Stimulated activated CD4-positive, alpha-beta T cell treated with anti-CD3 and anti-CD28 coated beads, Interleukin-12 subunit alpha, Interleukin-12 subunit beta, amount 100 ng/mL, for 24 hours (primary cell): ENCODE measurements at regions not wholly inside any gene's neighbourhood (a gene's known extent, or its start where the extent isn't known, plus 50 kb on each side); places are given as distances from the start of the nearest gene placed in this dataset.
"Not testable (repeated sequence)": the region's sequence is repeated elsewhere in the genome, so short reads cannot be mapped to it uniquely, and the experiment has no call there.

ENCODE experiments used
- DNase-seq, 2 experiments: peaks; one replicate each; pipeline ENCODE4 v3.0.0-alpha.2; 2020; ENCODE audit warnings: low read depth in 2 of 2

DNA sequence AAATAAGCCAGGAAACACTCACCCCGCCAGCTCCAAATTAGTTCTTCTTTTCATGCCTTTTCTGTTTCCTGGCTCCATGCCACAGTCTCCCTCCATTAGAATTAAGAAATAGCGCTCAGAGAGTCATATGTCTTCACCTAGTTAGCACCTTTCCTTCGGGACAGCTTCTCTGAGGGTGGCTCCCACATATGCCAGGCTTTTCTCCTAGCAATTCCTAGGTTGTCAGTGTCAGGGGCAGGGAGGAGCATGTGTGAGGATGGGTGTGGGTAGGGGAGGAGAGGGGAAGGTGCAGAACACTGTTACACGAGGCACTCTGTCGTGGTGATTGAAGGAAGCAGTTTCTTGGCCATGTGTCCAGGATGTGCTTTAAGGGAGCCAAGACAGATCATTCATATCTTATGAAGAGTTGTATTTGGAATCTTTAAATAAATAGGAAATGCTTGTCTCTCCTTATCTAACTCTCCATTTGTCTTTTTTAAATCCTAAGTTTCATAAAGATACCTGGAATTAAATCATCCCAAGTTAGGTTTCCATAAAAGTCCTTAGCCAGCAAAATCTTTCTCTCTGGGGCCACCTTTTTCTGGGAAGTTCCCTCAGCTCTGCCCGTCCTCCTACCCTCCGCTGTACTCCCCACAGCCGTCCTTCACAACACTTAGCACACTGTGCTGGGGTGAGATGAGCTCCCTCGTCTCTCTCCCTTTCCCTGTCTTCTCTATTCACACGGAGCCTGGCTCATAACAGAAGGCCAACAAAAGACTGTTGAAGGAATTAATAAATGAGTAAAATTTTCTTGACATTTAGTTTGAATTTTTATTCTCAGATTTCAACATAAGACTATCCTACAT is 361.0 kb downstream of the CD83 start:
- no peak for DNase-seq

- DNase-seq = not testable (repeated sequence)
Measured at GRCh38 chr6:14481946-14482345, 364.4 kb downstream of the CD83 start.

DNA sequence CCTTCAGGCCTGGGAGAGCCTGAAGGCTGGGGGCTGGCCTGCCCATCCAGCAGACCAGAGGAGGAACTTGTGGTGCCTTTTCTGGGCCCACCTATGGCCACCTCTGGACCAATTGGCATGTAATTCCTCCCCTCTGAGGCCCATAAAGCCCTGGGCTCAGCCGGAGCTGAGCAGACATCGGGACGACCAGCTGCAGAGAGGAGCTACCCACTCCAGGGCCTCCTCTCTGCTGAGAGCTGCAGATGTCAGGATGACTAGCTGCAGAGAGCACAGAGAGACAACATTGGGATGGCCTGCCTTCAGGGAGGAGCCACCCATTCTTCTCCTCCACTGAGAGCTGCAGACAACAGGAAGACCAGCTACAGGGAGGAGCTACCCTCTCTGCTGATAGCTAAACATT is 370.1 kb downstream of the CD83 start:
- DNase-seq = no peak

DNA sequence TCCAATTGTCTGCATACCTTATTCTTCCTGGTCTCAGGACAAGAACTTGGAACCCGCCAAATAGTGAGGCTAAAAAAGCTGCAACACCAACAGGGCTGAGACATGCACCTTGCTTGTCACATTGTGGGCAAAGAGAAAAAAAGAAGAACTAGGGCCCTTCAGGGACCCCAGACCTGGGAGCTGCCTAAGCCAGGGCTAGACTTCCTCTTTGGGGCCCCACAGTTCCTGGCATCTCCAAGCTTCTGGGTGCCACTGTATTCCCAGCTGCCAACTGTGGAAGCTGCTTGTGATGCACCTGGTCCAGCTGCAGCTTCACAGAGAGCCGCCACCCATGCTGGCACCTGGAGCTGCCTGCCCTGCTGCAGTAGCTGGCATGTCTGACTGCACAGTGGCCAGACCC is 370.6 kb downstream of the CD83 start:
- DNase-seq = no peak

DNA sequence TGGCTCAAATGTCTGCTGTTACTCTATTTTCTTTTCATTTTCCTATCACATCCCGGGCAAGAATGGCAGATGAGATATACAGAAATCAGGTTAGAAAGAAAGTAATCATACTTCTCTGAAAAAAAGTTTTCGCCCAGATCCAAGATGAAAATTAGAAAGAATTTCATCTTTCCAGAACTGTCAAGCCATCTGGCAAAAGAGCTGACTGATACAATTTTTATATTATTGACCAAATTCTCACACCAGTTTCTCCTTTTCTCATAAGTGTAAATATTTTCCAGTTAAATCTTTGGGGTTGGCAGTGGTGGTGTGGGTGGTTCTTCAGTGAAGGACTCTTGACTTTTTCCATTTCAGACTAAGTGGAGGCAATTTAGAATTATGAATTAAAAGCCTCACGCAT is 371.9 kb downstream of the CD83 start:
- no peak for DNase-seq

GRCh38 chr6:14498748-14499147 is 381.2 kb downstream of the CD83 start:
- no peak for DNase-seq

DNA sequence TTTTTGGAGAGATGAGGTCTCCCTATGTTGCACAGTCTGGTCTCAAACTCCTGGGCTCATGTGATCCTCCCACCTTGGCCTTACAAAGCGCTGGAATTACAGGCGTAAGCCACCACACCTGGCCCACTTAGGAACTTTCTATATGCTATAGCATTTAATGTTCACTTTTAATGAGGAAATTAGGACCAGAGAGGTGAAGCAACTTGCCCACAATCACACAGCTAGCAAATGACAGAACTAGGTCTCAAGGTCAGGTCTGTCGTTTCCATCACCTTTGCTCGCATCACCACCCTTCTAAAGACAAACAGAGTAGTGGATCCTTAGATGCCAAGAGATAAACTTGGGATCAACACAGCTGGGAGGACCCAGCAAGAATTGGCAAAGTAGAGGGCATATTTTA is 381.7 kb downstream of the CD83 start:
- no peak for DNase-seq

- DNase-seq = no peak
Measured at GRCh38 chr6:14499841-14500240, 382.3 kb downstream of the CD83 start.

DNA sequence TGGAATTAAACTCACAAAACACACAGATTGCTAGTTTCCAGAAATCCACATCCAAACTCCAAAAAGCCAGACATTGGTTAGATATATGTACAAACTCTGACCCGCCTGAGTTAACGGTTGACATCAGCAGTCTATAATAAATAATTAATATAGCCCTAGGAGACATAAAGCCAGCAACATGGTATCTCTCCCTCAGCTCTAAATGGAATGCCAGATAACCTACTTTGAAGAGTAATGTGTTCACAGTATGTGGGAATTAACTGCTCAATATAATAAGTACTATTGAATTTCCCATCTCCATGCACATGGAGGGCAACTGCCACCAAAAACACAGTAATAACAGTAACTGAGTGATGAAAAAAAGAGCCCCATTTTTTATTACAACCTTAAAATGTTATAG is 383.2 kb downstream of the CD83 start:
- DNase-seq = no peak

- no peak for DNase-seq
Measured at GRCh38 chr6:14501240-14501639, 383.7 kb downstream of the CD83 start.

GRCh38 chr6:14501914-14502313 is 384.3 kb downstream of the CD83 start:
- DNase-seq = no peak

DNA sequence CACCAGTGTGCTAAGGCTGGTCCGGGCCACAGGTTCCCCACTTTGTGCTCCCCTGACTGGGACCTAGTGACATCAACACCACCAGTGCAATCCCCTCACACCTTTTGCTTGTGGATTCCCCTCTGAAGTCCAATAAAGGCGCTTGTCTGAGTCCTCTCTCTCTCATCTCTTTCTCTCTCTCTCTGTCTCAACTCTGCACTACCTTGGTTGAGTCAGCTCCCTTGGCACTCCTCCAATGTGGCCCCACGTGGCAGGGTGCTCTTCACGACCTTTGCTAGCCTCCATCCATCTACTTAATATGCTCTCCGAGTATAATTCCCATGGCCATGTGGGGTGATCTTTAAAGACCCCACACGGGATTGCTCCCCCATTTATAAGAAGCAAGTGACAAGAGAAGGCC is 385.0 kb downstream of the CD83 start:
- no peak for DNase-seq

GRCh38 chr6:14505401-14505800 is 387.8 kb downstream of the CD83 start:
- no peak for DNase-seq

DNA sequence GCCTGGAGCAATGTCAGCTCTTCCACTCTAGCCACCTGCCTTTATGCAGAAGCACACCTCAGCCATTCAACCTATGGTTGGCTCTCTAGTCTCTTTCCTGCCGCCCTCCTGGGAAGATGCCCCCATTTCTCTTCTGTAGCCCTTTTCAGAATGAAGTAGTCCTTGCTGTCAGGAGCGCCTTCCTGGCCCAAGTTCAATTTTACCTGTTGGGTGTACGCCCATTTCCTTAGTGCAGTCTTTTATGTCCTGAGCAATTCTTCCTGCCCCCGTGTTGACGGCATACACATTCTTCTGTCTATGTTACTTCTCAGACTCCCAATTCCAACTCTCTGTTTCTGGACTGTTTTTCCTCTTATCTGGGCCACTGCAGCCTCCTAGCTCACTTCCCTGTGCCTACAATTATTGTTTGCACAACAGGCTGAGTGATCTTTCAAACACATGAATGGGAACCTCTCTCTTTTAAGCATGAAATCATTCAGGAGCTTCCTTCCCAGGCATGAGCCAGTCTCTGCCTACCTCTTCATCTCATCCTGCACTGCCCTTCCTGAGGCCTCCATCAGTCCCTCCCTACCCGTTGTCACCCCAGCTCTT is 389.2 kb downstream of the CD83 start:
- no peak for DNase-seq

DNA sequence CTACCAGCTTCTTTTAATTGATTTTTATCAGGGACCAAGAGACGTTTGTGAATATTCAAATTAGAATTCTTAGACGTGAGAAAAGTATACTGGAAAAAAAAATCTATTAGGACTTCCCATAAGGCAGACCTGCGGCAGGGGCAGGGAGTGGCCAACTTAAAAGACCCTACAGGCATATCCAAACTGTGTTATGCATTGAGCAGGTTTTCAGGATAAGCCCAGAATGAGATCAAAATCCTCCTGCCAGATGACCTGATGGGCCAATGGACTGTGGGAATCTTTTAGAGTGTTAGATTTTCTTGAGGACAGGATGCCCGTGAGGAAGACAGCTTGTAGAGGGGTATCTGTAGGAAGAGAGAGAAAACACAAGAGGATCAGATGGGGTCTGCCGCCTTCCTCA is 391.5 kb downstream of the CD83 start:
- DNase-seq = no peak

- no peak for DNase-seq
Measured at GRCh38 chr6:14510038-14510437, 392.5 kb downstream of the CD83 start.

DNA sequence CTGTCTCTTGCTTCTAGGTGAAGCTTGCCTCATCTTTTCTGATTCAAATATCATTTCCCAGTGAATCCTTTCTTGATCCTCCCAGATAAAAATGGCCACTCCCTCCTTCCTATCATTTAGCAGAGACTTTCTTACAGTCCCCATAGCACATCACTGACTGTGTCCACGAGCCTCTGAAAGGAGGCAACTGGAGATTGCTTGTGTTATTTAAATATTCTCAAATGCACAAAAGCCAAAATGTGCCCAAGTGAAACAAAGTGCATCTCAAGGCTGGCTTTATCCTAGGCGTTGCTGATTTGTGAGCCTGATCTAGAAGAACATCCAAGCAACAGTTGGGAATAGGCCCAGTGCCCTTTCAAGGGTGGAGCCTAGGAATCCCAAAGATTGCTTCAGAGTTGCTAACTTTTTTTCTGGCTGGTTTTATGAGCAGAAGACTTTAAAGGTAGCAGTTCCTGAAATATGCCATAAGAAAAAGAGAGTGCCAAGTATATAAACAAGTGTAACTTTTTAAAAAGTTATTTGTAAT is 393.6 kb downstream of the CD83 start:
- DNase-seq = no peak

- no peak for DNase-seq
Measured at GRCh38 chr6:14512246-14512645, 394.7 kb downstream of the CD83 start.

GRCh38 chr6:14513496-14514393 is 396.2 kb downstream of the CD83 start:
- no peak for DNase-seq

DNA sequence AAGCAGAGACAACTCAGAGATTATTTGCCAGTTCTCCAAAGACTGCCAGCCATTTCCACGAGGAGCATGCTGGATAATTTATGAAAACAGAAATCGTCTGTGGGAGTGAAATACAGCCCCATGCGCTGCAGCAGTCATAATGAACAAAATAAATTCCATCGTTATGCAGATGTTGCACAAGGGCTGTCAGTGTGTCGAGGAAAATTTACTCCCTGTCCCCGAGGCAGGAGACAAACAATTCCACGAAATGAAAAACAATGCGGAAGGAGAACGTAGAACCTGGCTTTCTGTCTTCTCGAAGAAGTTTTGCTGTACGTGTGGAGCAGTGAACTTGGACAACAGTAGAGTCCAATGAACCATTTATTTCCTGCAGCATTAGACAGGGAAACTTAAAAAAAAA is 399.4 kb downstream of the CD83 start:
- no peak for DNase-seq

GRCh38 chr6:14517516-14518105 is 400.0 kb downstream of the CD83 start:
- DNase-seq = no peak
